GM23338 (cell line): ENCODE measurements at regions not wholly inside any gene's neighbourhood (a gene's known extent, or its start where the extent isn't known, plus 50 kb on each side); places are given as distances from the start of the nearest gene placed in this dataset.

Experiments
- CREB1 ChIP-seq: fragments of 250-450 bp; sonication (Bioruptor Pico); IDR thresholded peaks from 2 replicates; pipeline ENCODE4 v1.5.0; 2020; ENCODE audit warnings: low read depth, mild to moderate bottlenecking, moderate library complexity
- EZH2 ChIP-seq: fragments of 200-600 bp; sonication (generic); IDR thresholded peaks from one replicate; pipeline ENCODE4 v1.8.0; 2017; ENCODE audit warnings: antibody characterized with exemption, mild to moderate bottlenecking, low read depth; ENCODE audit not compliant: unreplicated experiment
- EZH2phosphoT487 ChIP-seq: fragments of 200-600 bp; sonication (generic); IDR thresholded peaks from one replicate; pipeline ENCODE4 v1.8.1; 2018; ENCODE audit warnings: antibody characterized with exemption; ENCODE audit not compliant: unreplicated experiment
- JUNB ChIP-seq: IDR thresholded peaks from one replicate; pipeline ENCODE4 v1.6.1; 2016; ENCODE audit warnings: antibody characterized with exemption; ENCODE audit not compliant: unreplicated experiment
- POLR2AphosphoS5 ChIP-seq: IDR thresholded peaks from 2 replicates; pipeline ENCODE4 v1.6.1; 2016; ENCODE audit warnings: antibody characterized with exemption, low read depth
- STAT1 ChIP-seq: IDR thresholded peaks from one replicate; pipeline ENCODE4 v1.6.1; 2016; ENCODE audit warnings: antibody characterized with exemption; ENCODE audit not compliant: unreplicated experiment
- ZNF114 ChIP-seq: fragments of 250-450 bp; sonication (Bioruptor Pico); IDR thresholded peaks from 2 replicates; pipeline ENCODE4 v1.5.0; 2020; ENCODE audit warnings: mild to moderate bottlenecking, moderate library complexity
- ZNF331 ChIP-seq: fragments of 250-450 bp; sonication (Bioruptor Pico); IDR thresholded peaks from 2 replicates; pipeline ENCODE4 v1.5.0; 2020; ENCODE audit warnings: low read depth, mild to moderate bottlenecking, moderate library complexity
- TF ChIP-seq, protein P1 (sequence below), 2 experiments: fragments of 200-600 bp in 1 of 2; sonication (generic) in 1 of 2; conservative IDR thresholded peaks; 2 replicates each; pipeline versions ENCODE4 v1.5.1 to v1.6.1; 2016 to 2017; ENCODE audit warnings: antibody characterized with exemption in 2 of 2, low read depth in 2 of 2, mild to moderate bottlenecking in 2 of 2, moderate library complexity in 1 of 2
- TF ChIP-seq, protein P2 (sequence below): IDR thresholded peaks from one replicate; pipeline ENCODE4 v1.6.1; 2018; ENCODE audit warnings: antibody characterized with exemption; ENCODE audit not compliant: unreplicated experiment

DNA sequence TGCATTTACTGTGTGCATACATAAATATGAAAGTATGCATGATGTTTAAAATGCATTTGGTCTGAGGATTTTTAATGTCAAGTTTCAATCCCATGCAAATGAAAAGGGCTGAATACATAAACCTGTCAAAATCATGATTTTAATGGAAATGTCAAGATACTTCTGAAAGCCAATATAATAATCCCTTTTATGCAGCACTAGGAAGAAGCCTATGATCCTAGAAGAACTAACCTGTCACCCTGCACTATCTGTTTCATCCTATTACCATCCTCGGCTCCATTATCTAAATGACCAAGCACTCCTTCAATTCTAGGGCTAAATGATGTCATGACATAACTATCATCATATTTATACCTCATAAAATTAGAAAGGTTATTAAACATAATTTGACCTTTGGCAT, 2229.4 kb upstream of the WWC1 start:
- TF ChIP-seq, protein P1, sequence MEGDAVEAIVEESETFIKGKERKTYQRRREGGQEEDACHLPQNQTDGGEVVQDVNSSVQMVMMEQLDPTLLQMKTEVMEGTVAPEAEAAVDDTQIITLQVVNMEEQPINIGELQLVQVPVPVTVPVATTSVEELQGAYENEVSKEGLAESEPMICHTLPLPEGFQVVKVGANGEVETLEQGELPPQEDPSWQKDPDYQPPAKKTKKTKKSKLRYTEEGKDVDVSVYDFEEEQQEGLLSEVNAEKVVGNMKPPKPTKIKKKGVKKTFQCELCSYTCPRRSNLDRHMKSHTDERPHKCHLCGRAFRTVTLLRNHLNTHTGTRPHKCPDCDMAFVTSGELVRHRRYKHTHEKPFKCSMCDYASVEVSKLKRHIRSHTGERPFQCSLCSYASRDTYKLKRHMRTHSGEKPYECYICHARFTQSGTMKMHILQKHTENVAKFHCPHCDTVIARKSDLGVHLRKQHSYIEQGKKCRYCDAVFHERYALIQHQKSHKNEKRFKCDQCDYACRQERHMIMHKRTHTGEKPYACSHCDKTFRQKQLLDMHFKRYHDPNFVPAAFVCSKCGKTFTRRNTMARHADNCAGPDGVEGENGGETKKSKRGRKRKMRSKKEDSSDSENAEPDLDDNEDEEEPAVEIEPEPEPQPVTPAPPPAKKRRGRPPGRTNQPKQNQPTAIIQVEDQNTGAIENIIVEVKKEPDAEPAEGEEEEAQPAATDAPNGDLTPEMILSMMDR (conservative IDR thresholded peaks at IDR 0.05; ENCODE audit: low read depth in 2 of 2): no peak
- TF ChIP-seq ZNF114 (CRISPR knock-in tag) (no peak), EZH2phosphoT487 (no peak), POLR2AphosphoS5 (no peak), CREB1 (CRISPR knock-in tag) (no peak), JUNB (no peak), EZH2 (no peak), ZNF331 (no peak), STAT1 (no peak)
- TF ChIP-seq, protein P2, sequence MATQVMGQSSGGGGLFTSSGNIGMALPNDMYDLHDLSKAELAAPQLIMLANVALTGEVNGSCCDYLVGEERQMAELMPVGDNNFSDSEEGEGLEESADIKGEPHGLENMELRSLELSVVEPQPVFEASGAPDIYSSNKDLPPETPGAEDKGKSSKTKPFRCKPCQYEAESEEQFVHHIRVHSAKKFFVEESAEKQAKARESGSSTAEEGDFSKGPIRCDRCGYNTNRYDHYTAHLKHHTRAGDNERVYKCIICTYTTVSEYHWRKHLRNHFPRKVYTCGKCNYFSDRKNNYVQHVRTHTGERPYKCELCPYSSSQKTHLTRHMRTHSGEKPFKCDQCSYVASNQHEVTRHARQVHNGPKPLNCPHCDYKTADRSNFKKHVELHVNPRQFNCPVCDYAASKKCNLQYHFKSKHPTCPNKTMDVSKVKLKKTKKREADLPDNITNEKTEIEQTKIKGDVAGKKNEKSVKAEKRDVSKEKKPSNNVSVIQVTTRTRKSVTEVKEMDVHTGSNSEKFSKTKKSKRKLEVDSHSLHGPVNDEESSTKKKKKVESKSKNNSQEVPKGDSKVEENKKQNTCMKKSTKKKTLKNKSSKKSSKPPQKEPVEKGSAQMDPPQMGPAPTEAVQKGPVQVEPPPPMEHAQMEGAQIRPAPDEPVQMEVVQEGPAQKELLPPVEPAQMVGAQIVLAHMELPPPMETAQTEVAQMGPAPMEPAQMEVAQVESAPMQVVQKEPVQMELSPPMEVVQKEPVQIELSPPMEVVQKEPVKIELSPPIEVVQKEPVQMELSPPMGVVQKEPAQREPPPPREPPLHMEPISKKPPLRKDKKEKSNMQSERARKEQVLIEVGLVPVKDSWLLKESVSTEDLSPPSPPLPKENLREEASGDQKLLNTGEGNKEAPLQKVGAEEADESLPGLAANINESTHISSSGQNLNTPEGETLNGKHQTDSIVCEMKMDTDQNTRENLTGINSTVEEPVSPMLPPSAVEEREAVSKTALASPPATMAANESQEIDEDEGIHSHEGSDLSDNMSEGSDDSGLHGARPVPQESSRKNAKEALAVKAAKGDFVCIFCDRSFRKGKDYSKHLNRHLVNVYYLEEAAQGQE: no peak
